ENCODE measurements at regions not wholly inside any gene's neighbourhood (a gene's known extent, or its start where the extent isn't known, plus 50 kb on each side); places are given as distances from the start of the nearest gene placed in this dataset.

DNA sequence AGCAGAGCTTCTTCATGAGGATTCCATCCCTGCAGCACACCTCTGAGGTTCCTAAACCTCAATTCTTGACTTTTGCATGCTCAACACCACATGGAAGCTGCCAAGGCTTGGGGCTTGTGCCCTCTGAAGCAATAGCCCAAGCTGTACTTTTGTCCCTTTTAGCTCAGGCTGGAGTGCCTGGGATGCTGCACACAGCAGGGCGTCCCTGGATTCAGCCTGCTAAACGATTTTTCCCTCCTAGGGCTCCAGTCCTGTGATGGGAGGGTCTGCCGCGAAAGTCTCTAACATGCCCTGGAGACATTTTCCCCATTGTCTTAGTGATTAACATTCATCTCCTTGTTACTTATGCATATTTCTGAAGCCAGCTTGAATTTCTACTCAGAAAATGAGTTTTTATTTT is 98.3 kb downstream of the SLITRK5 start:
- ChIA-PET RAD21 (ENCODE audit: low non-redundant PET in 1 of 2, low total read pairs in 2 of 2, uncharacterized antibody in 2 of 2, unreplicated experiment in 2 of 2) (no interaction called here), POLR2A (no interaction called here), CTCF (no interaction called here)
- Histone ChIP-seq H3K4me1 (ENCODE audit: control insufficient read depth in 1 of 2, insufficient read depth in 2 of 2, low read length in 2 of 2) (no peaks in the 10 kb centered on the region), H3K9me2 (ENCODE audit: insufficient read depth) (no peaks in the 10 kb centered on the region), H3K9me3 (ENCODE audit: control insufficient read depth in 1 of 2, insufficient read depth in 1 of 2, low read depth in 1 of 2, low read length in 2 of 2) (no peaks in the 10 kb centered on the region), H3K4me2 (ENCODE audit: low read length) (no peak overlapping the region), H3K27me3 (ENCODE audit: insufficient read depth, low read length) (no peaks in the 10 kb centered on the region), H4K20me1 (ENCODE audit: insufficient read depth) (no peaks in the 10 kb centered on the region), H3K27ac (ENCODE audit: low read depth, low read length) (no peak overlapping the region), H3K9ac (ENCODE audit: low read length) (no peak overlapping the region), H3K79me2 (ENCODE audit: insufficient read depth, low read length) (no peaks in the 10 kb centered on the region), H2AFZ (ENCODE audit: low read depth, low read length, poor library complexity, severe bottlenecking) (no peak overlapping the region), H3K36me3 (ENCODE audit: control insufficient read depth in 1 of 2, insufficient read depth in 2 of 2, low read length in 2 of 2) (no peaks in the 10 kb centered on the region), H3K4me3 (replicated peaks in 1 of 2; ENCODE audit: low read depth in 1 of 2, low read length in 2 of 2) (no peak overlapping the region)
- TF ChIP-seq CBX3 (IDR thresholded peaks at IDR 0.05; ENCODE audit: low read depth) (no peak), POLR2AphosphoS5 (IDR thresholded peaks at IDR 0.05; ENCODE audit: low read depth, low read length) (no peak), REST (IDR thresholded peaks at IDR 0.05; ENCODE audit: low read depth) (no peak), FOSL1 (IDR thresholded peaks at IDR 0.05; ENCODE audit: low read depth) (no peak), ZFX (IDR thresholded peaks at IDR 0.05) (no peak), SP1 (IDR thresholded peaks at IDR 0.05; ENCODE audit: low read depth) (no peak), EGR1 (IDR thresholded peaks at IDR 0.05; ENCODE audit: low read depth) (no peak), ATF3 (IDR thresholded peaks at IDR 0.05) (no peak), YY1 (IDR thresholded peaks at IDR 0.05; ENCODE audit: extremely low read depth, insufficient replicate concordance, low read depth, low read length) (no peak)
- ATAC-seq (no peak), DNase-seq (ENCODE audit: low read depth, low spot score) (no peak)
- intact Hi-C loops (cut with micrococcal nuclease) = no loop called here
- no TSS peak for BruUV-seq (replicated peaks)

Measured in HCT116 (cell line).